ENCODE measurements at regions not wholly inside any gene's neighbourhood (a gene's known extent, or its start where the extent isn't known, plus 50 kb on each side); places are given as distances from the start of the nearest gene placed in this dataset.

DNA sequence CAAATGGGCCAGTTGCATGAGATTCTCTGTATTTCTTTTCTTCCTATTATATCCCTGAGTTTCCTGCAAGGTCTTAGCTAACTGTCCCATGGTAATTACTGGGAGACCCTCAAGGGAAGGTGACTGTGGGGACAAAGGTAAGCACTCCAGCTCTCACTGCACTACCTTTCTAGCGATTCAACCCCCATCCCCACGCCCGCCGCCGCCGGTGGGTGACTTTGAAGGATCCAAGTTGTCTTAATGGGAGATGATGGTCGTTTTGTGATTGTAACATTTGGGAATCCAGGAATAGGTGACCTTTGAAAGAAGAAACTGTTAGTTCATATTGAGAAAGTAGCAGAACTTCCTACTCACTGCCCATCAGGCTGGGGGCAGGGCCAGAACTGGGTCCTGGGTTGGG is 265.5 kb downstream of the LRFN2 start:
- Histone ChIP-seq H3K9me3 (no peaks in the 10 kb centered on the region), H3K36me3 (no peaks in the 10 kb centered on the region), H3K27me3 (no peaks in the 10 kb centered on the region), H3K27ac (no peak overlapping the region), H3K4me3 (no peak overlapping the region), H3K4me1 (no peaks in the 10 kb centered on the region)
- DNase-seq: no peak
- intact Hi-C loops (cut with DNase I; ENCODE audit: low total_unique reads): no loop called here
- TF ChIP-seq POLR2A (IDR thresholded peaks at IDR 0.05): no peak
- TF ChIP-seq, protein P1, sequence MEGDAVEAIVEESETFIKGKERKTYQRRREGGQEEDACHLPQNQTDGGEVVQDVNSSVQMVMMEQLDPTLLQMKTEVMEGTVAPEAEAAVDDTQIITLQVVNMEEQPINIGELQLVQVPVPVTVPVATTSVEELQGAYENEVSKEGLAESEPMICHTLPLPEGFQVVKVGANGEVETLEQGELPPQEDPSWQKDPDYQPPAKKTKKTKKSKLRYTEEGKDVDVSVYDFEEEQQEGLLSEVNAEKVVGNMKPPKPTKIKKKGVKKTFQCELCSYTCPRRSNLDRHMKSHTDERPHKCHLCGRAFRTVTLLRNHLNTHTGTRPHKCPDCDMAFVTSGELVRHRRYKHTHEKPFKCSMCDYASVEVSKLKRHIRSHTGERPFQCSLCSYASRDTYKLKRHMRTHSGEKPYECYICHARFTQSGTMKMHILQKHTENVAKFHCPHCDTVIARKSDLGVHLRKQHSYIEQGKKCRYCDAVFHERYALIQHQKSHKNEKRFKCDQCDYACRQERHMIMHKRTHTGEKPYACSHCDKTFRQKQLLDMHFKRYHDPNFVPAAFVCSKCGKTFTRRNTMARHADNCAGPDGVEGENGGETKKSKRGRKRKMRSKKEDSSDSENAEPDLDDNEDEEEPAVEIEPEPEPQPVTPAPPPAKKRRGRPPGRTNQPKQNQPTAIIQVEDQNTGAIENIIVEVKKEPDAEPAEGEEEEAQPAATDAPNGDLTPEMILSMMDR (IDR thresholded peaks at IDR 0.05): no peak

DNA sequence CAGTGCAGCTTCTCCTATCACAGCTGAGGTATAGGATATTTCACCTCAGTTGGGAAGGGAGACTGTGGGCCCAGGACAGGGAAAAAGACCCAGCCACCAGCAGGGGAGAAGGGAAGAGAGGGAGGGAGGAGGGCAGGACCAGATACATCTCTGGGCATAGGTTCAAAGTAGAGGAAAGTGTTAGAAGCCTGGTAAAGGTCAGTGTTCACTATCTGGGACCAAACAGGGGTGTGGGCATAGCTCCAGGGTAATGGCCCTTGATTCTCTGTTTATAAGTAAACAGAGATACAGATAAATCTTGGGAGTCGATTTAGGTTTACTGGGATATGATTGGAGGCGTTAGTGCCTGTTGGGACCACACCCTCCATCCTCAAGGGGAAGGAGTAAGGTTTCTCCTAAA is 266.2 kb downstream of the LRFN2 start:
- no peak overlapping the region for H3K4me3 ChIP-seq
- no peaks in the 10 kb centered on the region for H3K4me1 ChIP-seq
- intact Hi-C loops (cut with DNase I; ENCODE audit: low total_unique reads): no loop called here
- H3K27me3 ChIP-seq: no peaks in the 10 kb centered on the region
- no peak overlapping the region for H3K27ac ChIP-seq
- TF ChIP-seq POLR2A (IDR thresholded peaks at IDR 0.05): no peak
- TF ChIP-seq, protein P1 (IDR thresholded peaks at IDR 0.05): no peak
- no peaks in the 10 kb centered on the region for H3K36me3 ChIP-seq
- DNase-seq: no peak
- H3K9me3 ChIP-seq: no peaks in the 10 kb centered on the region

DNA sequence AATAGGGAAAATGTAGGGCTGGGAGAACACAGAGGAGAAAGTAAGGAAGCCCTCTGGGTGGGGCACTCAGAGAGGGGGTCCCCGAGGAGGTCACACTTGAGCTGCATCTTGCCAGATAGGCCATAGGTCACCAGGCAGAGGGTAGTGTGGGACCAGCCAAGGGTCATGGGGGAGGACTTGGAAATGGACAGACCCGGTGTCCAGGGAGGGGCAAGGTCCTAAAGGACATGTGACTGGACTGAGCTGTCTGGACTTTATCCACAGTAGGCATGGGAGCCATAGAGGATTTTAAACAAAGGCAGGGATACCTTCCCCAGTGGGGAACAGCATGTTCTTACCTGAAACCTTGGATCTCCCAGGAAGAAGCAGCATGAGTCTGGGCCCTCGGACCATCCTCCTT is 266.7 kb downstream of the LRFN2 start:
- no peaks in the 10 kb centered on the region for H3K4me1 ChIP-seq
- no peak for DNase-seq
- H3K27me3 ChIP-seq: no peaks in the 10 kb centered on the region
- no peak for TF ChIP-seq POLR2A (IDR thresholded peaks at IDR 0.05)
- H3K27ac ChIP-seq: no peak overlapping the region
- H3K36me3 ChIP-seq: no peaks in the 10 kb centered on the region
- H3K4me3 ChIP-seq: no peak overlapping the region
- no peaks in the 10 kb centered on the region for H3K9me3 ChIP-seq
- intact Hi-C loops (cut with DNase I; ENCODE audit: low total_unique reads): no loop called here

DNA sequence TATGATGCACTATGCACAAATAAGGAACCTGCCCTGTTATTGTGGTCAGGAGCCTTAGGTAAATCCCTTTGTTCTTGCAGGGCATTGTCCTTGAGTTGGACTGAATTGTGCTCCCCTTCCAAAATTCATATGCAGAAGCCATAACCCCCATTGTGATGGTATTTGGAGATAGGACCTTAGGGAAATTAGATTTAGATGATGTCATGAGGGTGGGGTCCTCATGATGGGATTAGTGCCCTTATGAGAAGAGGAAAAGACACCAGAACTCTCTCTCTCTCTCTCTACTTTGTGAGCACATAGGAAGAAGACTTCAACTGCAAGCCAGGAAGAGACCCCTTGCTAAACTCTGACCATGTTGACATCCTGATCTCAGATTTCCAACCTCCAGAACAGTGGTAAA is 268.0 kb downstream of the LRFN2 start:
- intact Hi-C loops (cut with DNase I; ENCODE audit: low total_unique reads): no loop called here

DNA sequence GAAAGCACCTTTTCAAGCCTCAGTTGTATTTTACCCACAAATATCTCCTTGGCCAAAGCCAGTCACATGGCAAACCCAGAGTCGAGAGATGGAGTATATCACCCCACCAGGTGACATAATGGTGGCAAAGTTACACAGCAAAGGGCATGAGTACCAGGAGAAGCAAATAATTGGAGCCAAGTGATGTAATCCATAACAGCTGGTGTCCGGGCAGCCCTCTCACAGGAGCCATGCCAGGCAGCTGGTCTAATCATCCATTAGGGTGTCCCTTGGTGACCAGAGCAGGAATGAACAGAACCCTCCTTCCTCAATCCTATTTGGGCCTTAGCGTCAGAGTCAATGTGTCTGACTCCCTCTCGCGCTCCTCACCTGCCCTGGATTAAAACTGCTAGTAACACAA is 272.1 kb downstream of the LRFN2 start:
- no peaks in the 10 kb centered on the region for H3K36me3 ChIP-seq
- intact Hi-C loops (cut with DNase I; ENCODE audit: low total_unique reads): no loop called here
- no peak for DNase-seq
- no peak overlapping the region for H3K4me3 ChIP-seq
- TF ChIP-seq POLR2A (IDR thresholded peaks at IDR 0.05): no peak
- TF ChIP-seq, protein P1 (IDR thresholded peaks at IDR 0.05): no peak
- no peaks in the 10 kb centered on the region for H3K4me1 ChIP-seq
- no peaks in the 10 kb centered on the region for H3K27me3 ChIP-seq
- no peaks in the 10 kb centered on the region for H3K9me3 ChIP-seq
- no peak overlapping the region for H3K27ac ChIP-seq

More for the DNA sequence above, 268.0 kb downstream of the LRFN2 start:
- Histone ChIP-seq H3K9me3 (no peaks in the 10 kb centered on the region), H3K4me3 (no peak overlapping the region), H3K27me3 (no peaks in the 10 kb centered on the region), H3K4me1 (no peaks in the 10 kb centered on the region), H3K36me3 (no peaks in the 10 kb centered on the region), H3K27ac (no peak overlapping the region)
- TF ChIP-seq POLR2A (IDR thresholded peaks at IDR 0.05): no peak
- TF ChIP-seq, protein P1 (IDR thresholded peaks at IDR 0.05): no peak
- DNase-seq: no peak

DNA sequence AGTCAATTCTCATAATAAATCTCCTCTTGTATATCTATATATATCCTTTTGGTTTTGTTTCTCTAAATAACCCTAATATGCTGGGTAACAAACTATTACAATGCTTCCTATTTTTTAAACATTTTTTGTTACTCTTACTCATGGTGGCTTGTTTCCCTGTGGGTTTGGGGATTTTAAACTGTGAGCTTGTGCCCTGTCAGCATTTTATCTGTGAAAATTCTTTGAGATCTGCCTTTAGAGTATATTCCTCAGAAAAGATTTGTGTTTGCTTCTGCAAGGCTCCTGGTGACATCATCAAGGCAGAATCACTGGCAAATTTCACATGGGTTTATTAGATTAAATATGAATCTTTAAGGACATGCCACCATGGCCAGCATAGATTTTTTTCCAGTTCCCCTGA is 273.6 kb downstream of the LRFN2 start:
- DNase-seq: no peak
- Histone ChIP-seq H3K4me3 (no peak overlapping the region), H3K4me1 (no peaks in the 10 kb centered on the region), H3K27me3 (no peaks in the 10 kb centered on the region), H3K27ac (no peak overlapping the region), H3K36me3 (no peaks in the 10 kb centered on the region), H3K9me3 (no peaks in the 10 kb centered on the region)
- intact Hi-C loops (cut with DNase I; ENCODE audit: low total_unique reads): no loop called here
- TF ChIP-seq, protein P1 (IDR thresholded peaks at IDR 0.05): no peak
- TF ChIP-seq POLR2A (IDR thresholded peaks at IDR 0.05): no peak
